Hematopoietic multipotent progenitor cell treated with erythropoietin and hydrocortisone succinate and interleukin-3 and kit ligand, for 17 days (in vitro differentiated cells): ENCODE measurements at regions not wholly inside any gene's neighbourhood (a gene's known extent, or its start where the extent isn't known, plus 50 kb on each side); places are given as distances from the start of the nearest gene placed in this dataset.
"Not testable (repeated sequence)": the region's sequence is repeated elsewhere in the genome, so short reads cannot be mapped to it uniquely, and the experiment has no call there.

Source experiments
- DNase-seq: peaks from one replicate; pipeline ENCODE4 v3.0.0-alpha.2; 2015; ENCODE audit warnings: low spot score

DNA sequence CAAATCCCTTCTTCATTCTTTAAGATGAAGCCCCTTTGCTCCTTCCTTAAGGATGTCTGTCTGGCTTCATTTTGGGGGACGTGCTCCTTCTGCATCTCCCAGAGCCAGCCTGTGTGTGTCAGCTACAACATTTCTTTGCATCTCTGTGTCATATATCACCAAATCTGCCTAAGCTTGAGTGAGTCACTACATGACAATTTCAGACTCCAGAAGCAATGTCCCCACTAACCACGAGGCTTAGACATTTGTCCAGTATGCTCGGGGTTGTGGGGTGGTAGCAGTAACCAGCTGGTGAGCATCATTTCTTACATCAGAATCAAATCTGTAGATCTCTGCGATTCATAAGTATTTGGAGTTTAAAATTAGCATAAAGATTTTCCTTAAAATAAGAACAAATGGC, 54.1 kb upstream of the USP14 start:
- not testable (repeated sequence) for DNase-seq

DNA sequence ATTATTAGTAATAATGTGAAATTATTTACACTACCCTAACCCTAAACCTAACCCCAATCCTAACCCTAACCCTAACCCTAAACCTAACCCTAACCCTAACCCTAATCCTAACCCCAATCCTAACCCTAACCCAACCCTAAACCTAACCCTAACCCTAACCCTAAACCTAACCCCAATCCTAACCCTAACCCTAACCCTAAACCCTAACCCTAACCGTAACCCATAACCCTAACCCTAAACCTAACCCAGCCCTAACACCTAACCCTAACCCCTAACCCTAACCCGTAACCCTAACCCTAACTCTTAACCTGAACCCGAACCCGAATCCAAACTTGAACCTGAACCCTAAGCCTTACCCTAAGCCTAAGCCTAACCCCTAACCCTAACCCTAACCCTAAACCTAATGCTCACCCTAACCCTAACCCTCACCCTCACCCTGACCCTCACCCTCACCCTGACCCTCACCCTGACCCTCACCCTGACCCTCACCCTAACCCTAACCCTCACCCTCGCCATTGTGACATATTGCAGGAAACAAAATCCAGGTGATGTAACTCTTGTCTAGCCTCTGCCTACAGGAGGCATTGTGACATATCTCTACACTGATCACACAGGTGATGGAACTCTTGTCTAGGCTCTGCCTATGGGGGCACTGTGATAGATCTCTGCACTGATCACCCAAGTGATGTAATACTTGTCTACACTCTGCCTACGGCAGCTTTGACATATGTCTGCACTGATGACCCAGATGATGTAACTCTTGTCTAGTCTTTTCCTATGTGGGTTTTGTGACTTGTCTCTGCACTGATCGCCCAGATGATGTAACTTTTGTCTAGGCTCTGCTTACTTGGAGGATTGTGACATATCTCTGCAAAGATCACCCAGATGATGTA, 53.0 kb upstream of the USP14 start:
- not testable (repeated sequence) for DNase-seq

- DNase-seq = not testable (repeated sequence)
These were observed 52.1 kb upstream of the USP14 start for GRCh38 chr18:106054-106851.

DNA sequence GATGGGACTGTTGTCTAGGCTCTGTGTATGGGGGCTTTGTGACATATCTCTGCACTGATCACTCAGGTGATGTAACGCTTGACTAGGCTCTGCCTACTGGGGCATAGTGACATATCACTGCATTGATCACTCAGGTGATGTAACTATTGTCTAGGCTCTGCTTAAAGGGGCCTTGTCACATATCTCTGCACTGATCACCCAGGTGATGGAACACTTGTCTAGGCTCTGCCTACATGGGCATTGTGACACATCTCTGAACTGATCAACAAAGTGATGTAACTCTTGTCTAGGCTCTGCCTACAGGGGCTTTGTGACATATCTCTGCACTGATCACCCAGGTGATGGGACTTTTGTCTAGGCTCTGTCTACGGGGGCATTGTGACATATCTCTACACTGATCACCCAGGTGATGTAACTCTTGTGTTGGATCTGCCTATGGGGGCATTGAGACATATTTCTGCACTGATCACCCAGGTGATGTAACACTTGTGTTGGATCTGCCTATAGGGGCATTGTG, 51.4 kb upstream of the USP14 start:
- DNase-seq = not testable (repeated sequence)

DNA sequence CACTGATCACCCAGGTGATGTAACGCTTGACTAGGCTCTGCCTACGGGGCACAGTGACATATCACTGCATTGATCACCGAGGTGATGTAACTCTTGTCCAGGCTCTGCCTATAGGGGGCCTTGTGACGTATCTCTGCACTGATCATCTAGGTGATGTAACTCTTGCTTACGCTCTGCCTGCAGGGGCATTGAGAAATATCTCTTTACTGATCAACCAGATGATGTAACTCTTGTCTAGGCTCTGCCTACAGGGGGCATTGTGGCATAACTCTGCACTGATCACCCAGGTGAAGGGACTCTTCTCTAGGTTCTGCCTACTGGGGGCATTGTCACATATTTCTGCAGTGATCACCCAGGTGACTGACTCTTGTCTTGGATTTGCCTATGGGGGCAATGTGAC, 50.9 kb upstream of the USP14 start:
- DNase-seq = peak; percentile 9

- not testable (repeated sequence) for DNase-seq
These were observed 50.3 kb upstream of the USP14 start for GRCh38 chr18:107947-108664.
